RPMI8226 (cell line): ENCODE measurements at regions not wholly inside any gene's neighbourhood (a gene's known extent, or its start where the extent isn't known, plus 50 kb on each side); places are given as distances from the start of the nearest gene placed in this dataset.
A peak's percentile ranks its signal among the peaks of the same experiment; 100 is the strongest.
"Not testable (repeated sequence)": the region's sequence is repeated elsewhere in the genome, so short reads cannot be mapped to it uniquely, and the experiment has no call there.

Source experiments
- DNase-seq: peaks from one replicate; pipeline ENCODE4 v3.0.0-alpha.2; 2015

GRCh38 chrX:99394456-99394855 lies 1015.6 kb downstream of the PCDH19 start:
- DNase-seq: peak; percentile 5

DNA sequence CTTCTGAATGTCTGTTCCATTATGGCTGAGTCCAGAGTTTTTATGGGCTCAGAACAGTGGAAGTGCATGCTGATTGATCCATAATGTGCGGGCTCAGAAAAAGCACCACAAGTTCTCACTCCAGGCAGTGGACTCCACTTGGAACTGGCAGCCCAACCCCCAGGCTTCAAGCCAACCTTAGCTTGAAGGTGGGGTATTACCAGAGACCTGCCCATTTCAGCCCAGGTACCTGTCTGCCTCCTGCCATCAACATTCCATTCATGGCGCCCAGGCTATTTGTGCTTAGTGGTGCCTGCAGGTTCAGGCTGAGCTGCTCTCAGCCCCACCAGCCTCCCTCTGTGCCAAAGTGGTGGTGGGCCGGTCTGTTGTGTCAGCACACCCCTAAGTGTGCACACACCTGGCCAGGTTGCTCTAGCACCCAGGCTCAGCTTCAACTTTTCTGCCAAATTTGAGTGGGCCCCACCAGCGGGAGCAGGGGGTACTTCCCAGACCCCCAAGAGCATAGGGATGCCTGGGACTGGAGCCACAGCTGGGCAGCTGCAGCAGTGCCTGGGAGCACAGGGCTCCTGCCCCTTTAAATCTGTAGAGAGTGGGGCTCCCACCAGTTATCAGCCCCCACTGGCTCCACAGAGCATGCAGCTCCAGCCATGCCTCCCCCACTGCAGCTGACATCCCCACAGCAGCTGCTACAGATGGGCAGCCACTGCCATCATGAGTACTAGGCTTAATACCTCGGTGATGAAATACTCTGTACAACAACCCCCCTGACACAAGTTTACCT lies 1025.3 kb downstream of the PCDH19 start:
- no peak for DNase-seq

- no peak for DNase-seq
These were observed 1026.3 kb downstream of the PCDH19 start for GRCh38 chrX:99383786-99384185.

- DNase-seq: no peak
These were observed 1038.0 kb downstream of the PCDH19 start for GRCh38 chrX:99371976-99372595.

GRCh38 chrX:99353412-99353811 lies 1056.7 kb downstream of the PCDH19 start:
- peak; percentile 4 for DNase-seq

- no peak for DNase-seq
These were observed 1061.8 kb downstream of the PCDH19 start for GRCh38 chrX:99348256-99348655.

DNA sequence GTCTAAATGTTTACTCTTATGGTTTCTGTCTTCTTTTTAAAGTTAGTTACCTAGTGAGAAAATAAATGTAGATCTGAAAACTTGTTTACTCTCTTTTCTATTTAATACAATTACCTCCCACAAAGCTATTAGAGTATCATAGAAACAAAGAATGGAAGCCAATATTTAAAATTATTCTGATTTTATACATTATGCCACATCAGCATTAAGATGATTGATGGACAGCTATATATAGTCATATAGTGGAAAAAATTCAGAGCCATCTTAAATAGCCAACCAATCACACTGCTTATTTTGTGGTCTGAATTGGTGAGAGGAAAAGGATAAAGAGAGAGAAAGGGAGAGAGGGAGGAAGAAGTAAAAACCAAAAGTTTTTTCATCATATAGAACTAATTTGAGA lies 1101.8 kb downstream of the PCDH19 start:
- DNase-seq: no peak

DNA sequence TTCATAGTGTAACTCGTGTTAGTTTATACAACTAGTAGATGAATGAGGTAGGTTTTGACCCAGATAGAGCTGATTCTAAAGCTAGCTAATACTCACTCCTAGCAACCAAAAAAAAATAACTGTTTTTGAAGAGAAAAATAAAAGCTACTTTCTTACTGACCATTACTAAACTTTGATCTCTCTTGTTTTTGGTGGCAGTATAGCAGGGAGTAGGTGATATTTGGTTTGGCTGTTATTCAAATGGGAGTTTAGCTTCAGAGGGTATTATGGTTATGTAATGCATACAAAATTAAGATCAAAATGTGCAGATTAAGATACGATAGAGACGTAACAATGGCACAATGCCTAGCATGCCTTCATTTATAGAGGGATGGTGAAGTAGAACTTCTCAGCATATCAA lies 1104.5 kb downstream of the PCDH19 start:
- no peak for DNase-seq

GRCh38 chrX:99301990-99302389 lies 1108.1 kb downstream of the PCDH19 start:
- peak; percentile 7 for DNase-seq

DNA sequence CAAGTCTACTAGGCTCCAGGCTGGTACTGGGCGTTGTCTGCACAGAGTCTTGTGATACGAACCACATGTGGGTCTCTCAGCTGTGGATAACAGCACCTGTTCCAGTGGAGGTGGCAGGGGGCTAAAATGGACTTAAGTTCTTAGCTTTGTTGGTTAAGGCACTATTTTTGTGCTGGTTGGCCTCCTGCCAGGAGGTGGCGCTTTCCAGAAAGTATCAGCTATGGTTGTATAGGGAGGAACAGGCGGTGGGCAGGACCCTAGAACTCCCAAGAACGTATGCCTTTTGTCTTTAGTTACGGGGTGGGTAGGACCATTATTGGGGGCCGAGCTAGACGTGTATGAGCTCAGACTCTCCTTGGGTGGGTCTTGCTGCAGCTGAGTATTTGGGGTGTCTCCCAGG lies 1138.4 kb downstream of the PCDH19 start:
- no peak for DNase-seq

- DNase-seq: no peak
These were observed 1143.8 kb downstream of the PCDH19 start for GRCh38 chrX:99266255-99266654.

GRCh38 chrX:99248180-99248579 lies 1161.9 kb downstream of the PCDH19 start:
- DNase-seq: no peak

GRCh38 chrX:99242001-99242400 lies 1168.1 kb downstream of the PCDH19 start:
- DNase-seq: no peak

DNA sequence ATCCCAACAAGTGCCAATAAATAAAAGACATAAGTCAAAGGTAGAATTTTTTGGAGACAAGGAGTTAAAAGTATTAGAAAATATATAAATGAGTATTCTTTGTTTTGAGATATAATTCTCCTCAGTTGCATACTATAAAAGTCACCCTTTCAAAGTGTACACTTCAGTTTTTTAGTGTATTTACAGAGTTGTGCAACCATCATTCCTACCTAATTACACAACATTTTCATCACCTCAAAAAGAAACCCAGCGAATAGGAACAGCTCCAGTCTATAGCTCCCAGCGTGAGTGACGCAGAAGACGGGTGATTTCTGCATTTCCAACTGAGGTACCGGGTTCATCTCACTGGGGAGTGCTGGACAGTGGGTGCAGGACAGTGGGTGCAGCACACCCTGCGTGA lies 1175.7 kb downstream of the PCDH19 start:
- not testable (repeated sequence) for DNase-seq

DNA sequence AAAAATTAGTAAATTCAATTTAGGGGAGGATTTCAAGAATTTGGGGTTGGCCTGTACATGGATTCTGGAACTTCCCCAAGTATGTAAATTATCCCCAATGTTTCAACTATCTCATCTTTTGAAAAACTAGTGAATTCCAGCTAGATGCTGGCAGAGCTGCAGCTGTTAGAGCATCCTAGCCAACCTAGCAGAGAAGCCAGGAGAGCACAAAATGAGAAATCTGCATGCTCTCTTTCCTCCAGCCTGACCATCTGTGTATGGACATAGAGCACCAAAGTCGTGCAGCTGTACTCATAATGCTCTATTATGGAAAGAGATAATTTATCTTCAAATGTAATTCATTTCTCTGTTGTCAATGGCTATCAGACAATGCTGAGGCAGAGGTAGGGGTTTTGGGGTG lies 1217.7 kb downstream of the PCDH19 start:
- DNase-seq: no peak

DNA sequence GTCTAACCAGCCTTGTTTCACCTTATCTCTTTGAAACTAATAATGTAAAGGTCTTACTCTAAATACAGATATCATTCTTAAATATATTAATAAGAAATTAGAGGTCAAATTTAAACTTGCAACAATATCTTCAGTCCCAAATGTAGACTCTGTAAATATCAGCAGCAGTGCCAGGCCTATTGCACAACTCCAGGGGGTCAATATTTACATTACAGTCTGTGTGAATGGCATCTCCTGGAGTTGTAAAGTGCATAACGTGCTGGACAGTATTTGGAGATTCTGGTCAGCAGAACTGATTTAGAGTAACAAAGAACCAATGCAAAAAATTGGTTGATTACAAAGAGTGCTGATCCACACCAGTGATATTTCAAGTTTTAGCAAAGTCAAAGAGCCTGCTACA lies 1225.9 kb downstream of the PCDH19 start:
- no peak for DNase-seq

- peak; percentile 2 for DNase-seq
These were observed 1237.1 kb downstream of the PCDH19 start for GRCh38 chrX:99172958-99173357.

GRCh38 chrX:99142745-99143144 lies 1267.3 kb downstream of the PCDH19 start:
- DNase-seq: no peak

DNA sequence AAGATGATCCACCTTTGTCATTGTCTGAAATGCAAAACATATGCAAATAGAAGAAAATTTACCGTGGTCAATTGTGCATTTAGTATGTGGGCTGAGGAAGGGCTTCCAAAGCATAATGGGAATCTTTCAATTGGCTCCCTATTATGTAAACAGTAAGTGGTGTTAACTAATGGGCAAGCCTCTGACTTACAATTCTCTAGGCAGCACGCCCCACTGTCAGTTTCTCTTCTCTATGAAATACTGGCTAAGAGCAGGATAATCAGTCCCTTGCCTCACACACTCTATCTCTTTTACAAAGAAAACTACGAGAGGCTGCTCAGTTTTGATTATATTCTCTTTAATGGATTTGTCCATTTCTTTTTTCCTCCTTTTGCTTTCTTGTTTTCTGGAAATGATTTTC lies 1272.6 kb downstream of the PCDH19 start:
- no peak for DNase-seq

DNA sequence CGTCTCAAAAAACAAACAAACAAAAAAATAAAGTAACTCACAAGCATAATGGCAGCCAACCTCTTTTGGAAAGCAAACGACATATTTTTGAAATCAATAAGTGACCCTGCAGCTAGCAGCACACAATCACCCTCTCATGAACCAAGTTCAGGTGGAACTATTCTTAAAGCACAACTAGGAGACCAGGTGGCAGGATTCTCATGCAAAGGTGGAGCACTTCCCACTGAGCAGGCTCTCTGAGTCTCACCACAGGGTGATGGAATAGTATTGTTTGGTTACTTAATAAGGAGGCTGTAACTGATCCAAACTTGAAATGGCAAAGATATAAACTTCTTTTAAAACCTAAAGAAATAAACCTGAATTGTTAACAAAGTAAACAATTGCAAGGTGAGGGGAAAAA lies 1293.1 kb downstream of the PCDH19 start:
- DNase-seq: no peak

GRCh38 chrX:99095965-99096635 lies 1314.0 kb downstream of the PCDH19 start:
- DNase-seq: no peak

GRCh38 chrX:99091459-99091858 lies 1318.6 kb downstream of the PCDH19 start:
- DNase-seq: no peak

- no peak for DNase-seq
These were observed 1331.8 kb downstream of the PCDH19 start for GRCh38 chrX:99078301-99078700.

DNA sequence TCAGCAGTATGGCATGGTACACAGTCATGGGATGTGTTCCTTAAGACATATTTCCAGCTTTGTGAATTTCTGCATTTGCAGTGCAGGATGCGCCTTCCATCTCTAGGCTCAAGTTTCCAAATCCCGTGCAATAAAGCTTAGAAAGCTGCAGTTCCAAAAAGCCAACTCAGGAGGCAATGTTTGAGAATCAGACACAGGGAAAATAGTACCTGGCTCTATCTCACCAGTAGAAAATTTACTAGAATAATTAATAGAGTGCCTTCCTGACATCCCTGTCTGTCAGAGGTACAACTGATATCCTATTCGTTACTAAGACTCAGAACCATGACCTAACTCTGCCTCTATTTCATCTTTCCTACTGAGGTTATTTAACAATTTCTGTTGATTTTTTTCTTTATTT lies 1333.0 kb downstream of the PCDH19 start:
- DNase-seq: no peak
